ENCODE measurements at regions not wholly inside any gene's neighbourhood (a gene's known extent, or its start where the extent isn't known, plus 50 kb on each side); places are given as distances from the start of the nearest gene placed in this dataset.

DNA sequence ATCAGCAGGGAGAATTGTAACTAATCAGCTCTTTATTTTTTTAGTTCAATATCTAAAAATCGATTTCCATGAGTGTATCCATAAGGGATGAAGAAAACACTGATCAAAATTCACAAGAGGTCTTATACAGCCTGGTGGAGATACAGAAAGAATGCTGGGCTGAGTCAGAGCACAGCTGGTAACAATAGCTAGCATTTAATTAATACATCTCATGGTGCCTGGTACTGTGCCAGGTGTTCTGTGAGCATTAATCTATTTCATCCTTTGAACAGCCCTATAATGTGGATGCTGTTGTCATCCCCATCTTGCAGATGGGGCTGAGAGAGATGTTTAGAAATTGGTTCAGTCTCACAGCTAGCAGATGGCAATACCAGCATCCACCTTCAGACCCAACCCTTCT lies 250.9 kb upstream of the RPS6KA3 start:
- no peak for DNase-seq

GRCh38 chrX:20515841-20516461 lies 249.2 kb upstream of the RPS6KA3 start:
- DNase-seq = peak; percentile 53

DNA sequence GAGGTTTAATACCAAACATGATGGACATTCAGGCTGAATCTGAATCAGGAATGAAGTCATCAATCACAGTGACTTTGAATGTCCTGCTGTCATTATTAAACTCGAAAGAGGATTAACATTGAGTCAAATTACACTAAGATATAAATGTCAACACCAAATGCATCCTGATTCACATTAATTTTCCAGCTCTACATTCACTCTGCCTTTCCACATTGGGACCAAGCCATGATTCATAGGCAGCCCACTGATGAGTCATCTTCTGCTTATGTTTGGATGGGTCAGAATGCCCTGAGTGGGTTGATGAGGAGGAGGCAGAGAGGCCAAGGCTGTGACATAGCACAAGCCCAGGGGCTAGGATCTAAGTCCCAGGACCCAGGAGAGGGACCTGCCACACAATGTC lies 247.6 kb upstream of the RPS6KA3 start:
- no peak for DNase-seq

DNA sequence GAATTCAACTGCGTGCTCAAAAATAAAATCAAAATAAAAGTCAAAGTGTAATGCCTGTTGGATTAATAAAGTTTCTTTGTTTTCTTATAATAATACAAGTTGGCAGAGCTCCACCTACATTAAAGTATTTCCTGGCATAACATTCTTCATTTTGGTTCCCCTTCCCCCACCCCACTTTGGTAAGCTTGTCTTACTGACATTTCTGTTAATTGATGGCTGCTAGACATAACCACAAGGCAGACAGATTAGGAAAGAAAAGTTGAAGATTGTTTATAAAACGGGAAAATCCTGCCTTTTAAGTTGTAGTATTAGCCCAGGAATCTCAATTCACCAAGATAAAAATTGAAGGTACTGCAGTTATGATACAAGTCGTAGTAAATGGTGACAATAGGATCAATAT lies 246.5 kb upstream of the RPS6KA3 start:
- DNase-seq = no peak

DNA sequence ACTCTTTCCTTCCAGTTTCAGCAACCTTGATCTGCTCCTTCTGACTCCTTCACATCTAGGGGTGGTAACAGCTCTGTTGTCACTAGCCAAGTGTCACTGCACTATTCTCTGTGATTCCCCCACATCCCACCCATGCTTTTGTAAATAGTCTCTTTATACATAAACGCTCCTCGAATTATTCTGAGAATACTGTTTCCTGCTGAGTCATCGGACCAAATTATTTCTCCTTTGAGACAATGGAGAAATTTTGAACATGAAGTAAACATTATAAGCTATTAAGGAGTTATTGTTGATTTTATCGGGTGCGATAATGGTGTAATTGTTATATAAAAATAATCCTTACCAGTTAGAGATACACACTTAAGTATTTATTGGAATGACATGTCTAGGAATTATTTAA lies 245.1 kb upstream of the RPS6KA3 start:
- DNase-seq = no peak

- no peak for DNase-seq
These were observed 241.4 kb upstream of the RPS6KA3 start for GRCh38 chrX:20507901-20508620.

GRCh38 chrX:20506739-20507138 lies 240.0 kb upstream of the RPS6KA3 start:
- DNase-seq = no peak

DNA sequence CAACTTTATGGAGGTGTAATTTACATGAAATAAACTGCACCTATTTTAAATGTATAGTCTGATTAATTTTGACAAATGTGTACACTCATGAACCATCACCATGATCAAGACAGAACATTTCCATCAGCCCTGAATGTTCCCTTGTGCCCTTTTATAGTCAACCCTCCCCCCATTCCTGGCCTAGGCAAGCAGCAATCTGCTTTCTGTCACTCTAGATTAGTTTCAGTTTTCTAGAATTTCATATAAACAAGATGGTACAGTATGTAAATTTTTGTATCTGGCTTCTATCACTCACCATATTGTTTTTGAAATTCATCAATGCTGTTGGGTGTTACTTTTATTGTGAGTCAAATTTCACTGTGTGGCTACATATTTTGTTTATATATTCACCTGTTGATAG lies 234.2 kb upstream of the RPS6KA3 start:
- DNase-seq = no peak

DNA sequence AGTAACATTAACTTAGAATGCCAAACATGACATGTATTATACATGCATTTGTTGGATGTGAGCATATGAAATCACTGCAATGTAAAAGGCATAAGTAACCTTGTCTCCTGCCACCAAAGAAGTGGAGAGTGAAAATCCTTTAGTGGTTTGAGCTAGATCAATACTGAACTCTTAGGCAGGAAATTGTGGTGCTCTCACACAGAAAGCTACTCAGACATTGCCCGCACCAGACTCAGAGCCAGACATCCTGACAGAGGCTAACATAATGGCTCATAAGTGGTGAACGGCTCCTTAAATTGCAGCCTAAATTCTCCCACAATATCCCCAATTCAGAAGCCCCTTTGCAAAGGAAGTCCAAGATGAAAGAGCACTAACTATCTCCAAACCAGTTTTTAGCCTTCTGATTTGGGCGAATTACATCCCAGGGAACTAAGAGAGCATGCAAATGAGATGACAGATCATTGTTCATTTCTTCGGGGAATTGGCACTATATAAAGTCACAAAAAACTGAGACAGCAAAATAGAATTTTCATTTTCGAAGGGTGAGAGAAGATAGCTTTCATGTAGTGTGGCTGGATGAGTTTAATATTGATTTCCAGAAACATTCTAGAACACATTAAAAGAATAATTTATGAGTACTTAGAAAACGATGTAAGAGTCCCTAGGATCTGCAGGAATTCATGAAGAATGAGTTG lies 233.6 kb upstream of the RPS6KA3 start:
- no peak for DNase-seq

GRCh38 chrX:20499763-20500162 lies 233.1 kb upstream of the RPS6KA3 start:
- DNase-seq = no peak

- DNase-seq = no peak
These were observed 232.3 kb upstream of the RPS6KA3 start for GRCh38 chrX:20498851-20499635.

GRCh38 chrX:20495575-20495974 lies 228.9 kb upstream of the RPS6KA3 start:
- no peak for DNase-seq

- no peak for DNase-seq
These were observed 221.8 kb upstream of the RPS6KA3 start for GRCh38 chrX:20488473-20488872.

GRCh38 chrX:20487227-20487626 lies 220.5 kb upstream of the RPS6KA3 start:
- DNase-seq = no peak

- no peak for DNase-seq
These were observed 214.9 kb upstream of the RPS6KA3 start for GRCh38 chrX:20481632-20482031.

GRCh38 chrX:20479896-20480295 lies 213.2 kb upstream of the RPS6KA3 start:
- no peak for DNase-seq

- DNase-seq = no peak
These were observed 212.3 kb upstream of the RPS6KA3 start for GRCh38 chrX:20479048-20479447.

DNA sequence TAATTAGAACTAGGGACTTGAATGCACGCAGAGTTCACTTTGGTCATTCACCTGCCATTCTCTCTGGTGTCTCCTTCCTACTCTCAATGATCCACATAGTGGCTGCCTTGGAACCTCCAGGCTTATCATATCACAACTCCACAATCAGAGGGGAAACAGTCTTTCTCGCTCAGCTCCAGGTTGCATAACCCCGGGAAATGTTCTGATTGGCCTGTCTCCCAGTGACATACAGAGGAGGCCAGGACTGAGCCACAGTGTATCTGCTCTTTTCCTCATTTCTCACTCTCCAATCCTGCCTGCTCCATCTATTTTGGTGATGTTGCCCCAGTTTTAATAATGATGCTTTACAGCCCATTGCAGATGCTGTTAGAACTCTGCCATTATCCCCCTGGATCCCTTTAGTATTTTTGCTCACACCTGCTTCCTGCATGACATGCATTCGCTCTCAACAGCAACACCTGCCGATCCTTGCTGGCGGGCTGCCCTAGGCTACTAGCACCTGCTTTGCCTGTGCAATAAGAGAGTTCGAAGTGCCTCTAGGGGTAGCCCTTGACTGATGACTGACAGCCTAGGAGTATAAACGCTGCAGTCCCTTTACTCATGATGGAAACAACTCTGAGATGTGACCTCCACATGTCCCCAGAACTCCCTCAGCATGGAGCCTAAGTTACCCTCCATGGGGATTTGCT lies 211.3 kb upstream of the RPS6KA3 start:
- no peak for DNase-seq

DNA sequence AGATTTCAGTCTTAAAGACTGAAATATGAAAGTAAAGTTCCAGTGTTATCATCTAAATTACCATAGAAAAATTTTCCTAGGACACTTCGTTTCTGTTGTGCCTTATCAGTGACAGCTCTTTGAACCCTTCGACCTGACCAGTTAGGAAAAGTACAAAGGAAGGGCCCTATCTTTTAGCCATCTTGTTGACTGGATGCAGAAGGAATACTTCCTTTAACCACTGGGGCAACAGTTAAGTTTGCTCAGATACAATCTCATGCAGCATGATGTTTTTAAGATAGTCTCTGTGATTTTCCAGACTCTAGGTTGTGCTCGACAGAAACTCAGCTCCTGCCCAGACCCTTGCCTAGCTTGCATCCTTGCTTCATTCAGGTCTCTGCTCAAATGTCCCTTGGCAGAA lies 210.5 kb upstream of the RPS6KA3 start:
- DNase-seq = no peak

DNA sequence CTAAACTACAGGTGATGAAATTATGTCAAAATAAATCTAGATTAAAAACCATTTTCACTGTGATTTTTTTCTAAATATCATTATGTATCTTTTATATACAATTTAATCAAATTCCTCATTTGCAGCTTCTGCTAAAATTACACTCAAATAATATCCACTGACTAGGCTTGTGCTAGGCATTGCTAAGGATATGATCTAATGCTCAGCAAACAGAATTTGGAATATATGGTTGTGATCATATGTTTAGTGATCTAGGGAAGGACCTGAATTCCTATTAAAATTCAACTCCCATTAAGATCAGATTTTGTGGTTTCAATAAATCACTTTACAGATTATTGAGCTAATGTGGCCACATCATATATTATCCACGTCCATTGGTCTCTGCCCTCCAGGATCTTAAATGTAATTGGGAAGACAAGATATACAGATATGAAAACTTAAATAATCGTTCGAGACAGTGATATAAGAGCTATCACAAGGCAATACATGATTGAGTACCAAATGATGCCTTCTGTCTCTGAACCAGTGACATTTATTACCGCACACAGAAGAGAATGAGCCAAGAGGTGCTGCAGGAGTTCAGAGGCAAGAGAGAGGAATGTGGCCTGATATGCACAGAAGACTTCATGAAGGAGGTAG lies 206.0 kb upstream of the RPS6KA3 start:
- no peak for DNase-seq

DNA sequence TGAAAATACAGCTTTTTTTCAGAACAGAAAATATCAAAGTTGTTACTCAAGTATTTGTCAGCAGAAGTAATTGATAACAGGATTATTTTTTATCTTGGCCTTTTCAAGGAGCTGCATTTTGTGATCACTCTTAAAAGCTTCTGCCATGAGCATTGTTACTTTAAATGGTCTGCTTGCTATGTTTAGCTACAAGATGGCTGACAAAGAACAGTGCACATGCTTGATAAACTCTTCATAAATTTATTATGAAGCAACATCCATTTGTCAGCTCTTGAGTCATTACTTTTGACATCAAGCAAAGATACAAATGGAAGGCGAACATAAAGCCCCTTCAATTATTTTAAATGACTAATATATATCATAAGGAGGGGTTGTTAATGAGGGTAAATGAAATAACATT lies 205.4 kb upstream of the RPS6KA3 start:
- no peak for DNase-seq

GRCh38 chrX:20471483-20471882 lies 204.8 kb upstream of the RPS6KA3 start:
- DNase-seq = no peak

Data from hematopoietic multipotent progenitor cell treated with erythropoietin and hydrocortisone succinate and interleukin-3 and kit ligand, for 4 days (in vitro differentiated cells).